H1 (cell line): ENCODE measurements at regions not wholly inside any gene's neighbourhood (a gene's known extent, or its start where the extent isn't known, plus 50 kb on each side); places are given as distances from the start of the nearest gene placed in this dataset.

Experiments
- CBX8 ChIP-seq: fragments of 300-800, 300-1000 bp; sonication (generic); IDR thresholded peaks from 2 replicates; pipeline ENCODE4 v1.7.1; 2016; ENCODE audit warnings: low read depth, low read length, borderline replicate concordance
- EGR1 ChIP-seq: IDR thresholded peaks from 2 replicates; pipeline ENCODE4 v1.6.1; 2011; ENCODE audit warnings: low read depth, low read length, borderline replicate concordance
- EZH2 ChIP-seq: fragments of 200-600 bp; sonication (generic); IDR thresholded peaks from 2 replicates; pipeline ENCODE4 v1.7.1; 2012; ENCODE audit warnings: low read depth, mild to moderate bottlenecking, moderate library complexity, low read length, inconsistent platforms; ENCODE audit not compliant: severe bottlenecking
- PHF8 ChIP-seq: fragments of 200-600 bp; sonication (generic); conservative IDR thresholded peaks from 2 replicates; pipeline ENCODE4 v1.7.1; 2012; ENCODE audit warnings: low read depth, mild to moderate bottlenecking, inconsistent platforms, low read length, moderate library complexity
- POLR2A ChIP-seq, 2 experiments: IDR thresholded peaks; 1 replicate in 1 of 2; 2 replicates in 1 of 2; pipeline ENCODE4 v1.6.1; 2011; ENCODE audit warnings: low read depth in 2 of 2, low read length in 2 of 2, mild to moderate bottlenecking in 2 of 2; ENCODE audit errors: control extremely low read depth in 1 of 2
- POLR2AphosphoS5 ChIP-seq: IDR thresholded peaks from 2 replicates; pipeline ENCODE4 v1.6.1; 2011; ENCODE audit warnings: low read depth, low read length
- RAD21 ChIP-seq, 2 experiments: IDR thresholded peaks in 1 of 2; conservative IDR thresholded peaks in 1 of 2; 2 replicates each; pipeline ENCODE4 v1.6.1; 2011; ENCODE audit warnings: low read depth in 2 of 2, low read length in 2 of 2, improper control_type of control experiment in 1 of 2, inconsistent platforms in 1 of 2, mild to moderate bottlenecking in 1 of 2, moderate library complexity in 1 of 2
- RFX5 ChIP-seq: IDR thresholded peaks from 2 replicates; pipeline ENCODE4 v1.6.1; 2011; ENCODE audit warnings: low read depth, low read length, improper control_type of control experiment, borderline replicate concordance
- SUZ12 ChIP-seq: fragments of 200-600 bp; sonication (generic); IDR thresholded peaks from 2 replicates; pipeline ENCODE4 v1.6.1; 2012; ENCODE audit warnings: mild to moderate bottlenecking, inconsistent platforms, low read length, moderate library complexity, mixed read lengths
- TAF1 ChIP-seq: IDR thresholded peaks from 2 replicates; pipeline ENCODE4 v1.6.1; 2011; ENCODE audit warnings: mild to moderate bottlenecking, low read depth, low read length
- TF ChIP-seq, protein P1 (sequence below), 3 experiments: IDR thresholded peaks; 1 replicate in 2 of 3; 2 replicates in 1 of 3; pipeline versions ENCODE4 v1.5.1 to v1.6.1; 2011; ENCODE audit warnings: low read length in 3 of 3, mild to moderate bottlenecking in 3 of 3, inconsistent platforms in 2 of 3, low read depth in 1 of 3, moderate library complexity in 1 of 3; ENCODE audit not compliant: insufficient read depth in 1 of 3; ENCODE audit errors: control extremely low read depth in 1 of 3
- TF ChIP-seq, protein P2 (sequence below): IDR thresholded peaks from 2 replicates; pipeline ENCODE4 v1.6.1; 2012; ENCODE audit warnings: inconsistent platforms
- TF ChIP-seq, protein P3 (sequence below): IDR thresholded peaks from 2 replicates; pipeline ENCODE4 v1.6.1; 2012; ENCODE audit warnings: low read length, inconsistent platforms
- TF ChIP-seq, protein P4 (sequence below): IDR thresholded peaks from 2 replicates; pipeline ENCODE4 v1.6.1; 2011; ENCODE audit warnings: low read depth, mild to moderate bottlenecking, low read length; ENCODE audit not compliant: insufficient read depth

DNA sequence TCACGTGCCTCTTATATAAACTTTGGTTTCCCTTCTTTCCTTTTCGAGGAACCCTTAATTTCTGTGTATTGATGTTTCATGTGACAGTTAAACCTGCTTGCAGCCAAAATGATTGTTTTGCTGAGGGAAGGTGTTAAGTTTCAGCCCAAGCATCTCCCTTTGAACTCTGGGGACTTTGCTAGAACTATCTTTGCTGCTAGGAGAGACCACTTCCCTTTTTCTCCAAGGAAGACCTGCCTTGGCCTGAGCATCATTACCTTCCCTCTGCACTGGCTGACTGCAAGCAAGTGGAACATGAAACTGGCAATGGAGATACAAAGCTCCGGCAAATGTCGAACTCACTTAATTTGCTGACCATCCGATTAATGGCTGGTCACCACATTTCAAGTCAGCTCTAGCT lies 192.8 kb downstream of the GRIN2B start:
- TF ChIP-seq, protein P1, sequence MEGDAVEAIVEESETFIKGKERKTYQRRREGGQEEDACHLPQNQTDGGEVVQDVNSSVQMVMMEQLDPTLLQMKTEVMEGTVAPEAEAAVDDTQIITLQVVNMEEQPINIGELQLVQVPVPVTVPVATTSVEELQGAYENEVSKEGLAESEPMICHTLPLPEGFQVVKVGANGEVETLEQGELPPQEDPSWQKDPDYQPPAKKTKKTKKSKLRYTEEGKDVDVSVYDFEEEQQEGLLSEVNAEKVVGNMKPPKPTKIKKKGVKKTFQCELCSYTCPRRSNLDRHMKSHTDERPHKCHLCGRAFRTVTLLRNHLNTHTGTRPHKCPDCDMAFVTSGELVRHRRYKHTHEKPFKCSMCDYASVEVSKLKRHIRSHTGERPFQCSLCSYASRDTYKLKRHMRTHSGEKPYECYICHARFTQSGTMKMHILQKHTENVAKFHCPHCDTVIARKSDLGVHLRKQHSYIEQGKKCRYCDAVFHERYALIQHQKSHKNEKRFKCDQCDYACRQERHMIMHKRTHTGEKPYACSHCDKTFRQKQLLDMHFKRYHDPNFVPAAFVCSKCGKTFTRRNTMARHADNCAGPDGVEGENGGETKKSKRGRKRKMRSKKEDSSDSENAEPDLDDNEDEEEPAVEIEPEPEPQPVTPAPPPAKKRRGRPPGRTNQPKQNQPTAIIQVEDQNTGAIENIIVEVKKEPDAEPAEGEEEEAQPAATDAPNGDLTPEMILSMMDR (IDR thresholded peaks at IDR 0.05; ENCODE audit: control extremely low read depth in 1 of 3, insufficient read depth in 1 of 3, low read depth in 1 of 3, low read length in 3 of 3): no peak
- TF ChIP-seq, protein P2, sequence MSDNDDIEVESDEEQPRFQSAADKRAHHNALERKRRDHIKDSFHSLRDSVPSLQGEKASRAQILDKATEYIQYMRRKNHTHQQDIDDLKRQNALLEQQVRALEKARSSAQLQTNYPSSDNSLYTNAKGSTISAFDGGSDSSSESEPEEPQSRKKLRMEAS: no peak
- TF ChIP-seq TAF1 (no peak), PHF8 (no peak), EZH2 (no peak), SUZ12 (no peak), POLR2AphosphoS5 (no peak), POLR2A (IDR thresholded peaks at IDR 0.05; ENCODE audit: control extremely low read depth in 1 of 2, low read depth in 2 of 2, low read length in 2 of 2) (no peak), RFX5 (no peak), RAD21 (IDR thresholded peaks at IDR 0.05 in 1 of 2, conservative IDR thresholded peaks at IDR 0.05 in 1 of 2; ENCODE audit: low read depth in 2 of 2, low read length in 2 of 2) (no peak), CBX8 (no peak), EGR1 (no peak)
- TF ChIP-seq, protein P3, sequence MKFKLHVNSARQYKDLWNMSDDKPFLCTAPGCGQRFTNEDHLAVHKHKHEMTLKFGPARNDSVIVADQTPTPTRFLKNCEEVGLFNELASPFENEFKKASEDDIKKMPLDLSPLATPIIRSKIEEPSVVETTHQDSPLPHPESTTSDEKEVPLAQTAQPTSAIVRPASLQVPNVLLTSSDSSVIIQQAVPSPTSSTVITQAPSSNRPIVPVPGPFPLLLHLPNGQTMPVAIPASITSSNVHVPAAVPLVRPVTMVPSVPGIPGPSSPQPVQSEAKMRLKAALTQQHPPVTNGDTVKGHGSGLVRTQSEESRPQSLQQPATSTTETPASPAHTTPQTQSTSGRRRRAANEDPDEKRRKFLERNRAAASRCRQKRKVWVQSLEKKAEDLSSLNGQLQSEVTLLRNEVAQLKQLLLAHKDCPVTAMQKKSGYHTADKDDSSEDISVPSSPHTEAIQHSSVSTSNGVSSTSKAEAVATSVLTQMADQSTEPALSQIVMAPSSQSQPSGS: no peak
- TF ChIP-seq, protein P4, sequence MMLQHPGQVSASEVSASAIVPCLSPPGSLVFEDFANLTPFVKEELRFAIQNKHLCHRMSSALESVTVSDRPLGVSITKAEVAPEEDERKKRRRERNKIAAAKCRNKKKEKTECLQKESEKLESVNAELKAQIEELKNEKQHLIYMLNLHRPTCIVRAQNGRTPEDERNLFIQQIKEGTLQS: no peak
